HCT116 (cell line): ENCODE measurements at regions not wholly inside any gene's neighbourhood (a gene's known extent, or its start where the extent isn't known, plus 50 kb on each side); places are given as distances from the start of the nearest gene placed in this dataset.

Source experiments
- ATAC-seq: fragments of 200-7000 bp; cut with Tn5 transposase; 2 replicates; pipeline ENCODE4 v1.9.1; 2020; ENCODE audit warnings: mild to moderate bottlenecking, moderate library complexity
- BruUV-seq: library from RNA; stranded (reverse); fragments of 400-500 nt; replicated peaks from 2 replicates; lab custom pipeline; 2021; lab: Mats Ljungman, UMichigan
- CTCF ChIA-PET: fragments of 300-600 bp; sonication (Branson Sonifier 250); formaldehyde crosslinking; loops from one replicate; lab custom pipeline; 2021; ENCODE audit warnings: antibody characterized with exemption; lab: Charles Lee
- POLR2A ChIA-PET: fragments of 300-600, 350-600 bp; sonication (Branson Sonifier 250); formaldehyde crosslinking; loops from one replicate; lab custom pipeline; 2021; ENCODE audit warnings: antibody characterized with exemption; lab: Charles Lee
- RAD21 ChIA-PET, 2 experiments: fragments of 300-600 bp; sonication (Branson Sonifier 250); formaldehyde crosslinking; loops; one replicate each; lab custom pipeline; 2023; ENCODE audit warnings: low total read pairs in 2 of 2; ENCODE audit not compliant: uncharacterized antibody in 2 of 2, unreplicated experiment in 2 of 2, low non-redundant PET in 1 of 2; lab: Charles Lee
- DNase-seq: peaks from one replicate; pipeline ENCODE4 v3.0.0-alpha.2; 2010; ENCODE audit warnings: low read depth, low spot score
- H2AFZ ChIP-seq: fragments of 200-600 bp; shearing (Covaris generic), sonication (generic); 2 replicates; pipeline ENCODE4 v1.6.1; 2017; ENCODE audit warnings: low read depth, mixed run types, mixed read lengths, antibody characterized with exemption, low read length; ENCODE audit not compliant: poor library complexity, severe bottlenecking
- H3K27ac ChIP-seq: 2 replicates; pipeline ENCODE4 v1.5.1; 2012; ENCODE audit warnings: low read depth, low read length
- H3K27me3 ChIP-seq: fragments of 200-600 bp; sonication (generic); 2 replicates; pipeline ENCODE4 v1.6.1; 2016; ENCODE audit warnings: mixed run types, low read length, mixed read lengths; ENCODE audit not compliant: insufficient read depth
- H3K36me3 ChIP-seq, 2 experiments: fragments of 200-500 bp in 1 of 2; fragments of 200-600 bp in 1 of 2; sonication (Bioruptor generic) in 1 of 2; sonication (generic) in 1 of 2; 2 replicates each; pipeline versions ENCODE4 v1.5.1 to v1.6.1; 2014 to 2016; ENCODE audit warnings: low read length in 2 of 2, inconsistent platforms in 1 of 2, mixed read lengths in 1 of 2, mixed run types in 1 of 2; ENCODE audit not compliant: insufficient read depth in 2 of 2, control insufficient read depth in 1 of 2
- H3K4me1 ChIP-seq, 2 experiments: fragments of 200-600 bp in 1 of 2; sonication (generic) in 1 of 2; 2 replicates each; pipeline versions ENCODE4 v1.5.1 to v1.6.1; 2012 to 2017; ENCODE audit warnings: low read length in 2 of 2, inconsistent platforms in 1 of 2, mild to moderate bottlenecking in 1 of 2, mixed read lengths in 1 of 2, mixed run types in 1 of 2, moderate library complexity in 1 of 2; ENCODE audit not compliant: insufficient read depth in 2 of 2, control insufficient read depth in 1 of 2
- H3K4me2 ChIP-seq: fragments of 200-600 bp; sonication (generic); 2 replicates; pipeline ENCODE4 v1.6.1; 2017; ENCODE audit warnings: mixed run types, low read length, mixed read lengths
- H3K4me3 ChIP-seq, 2 experiments: fragments of 200-600 bp in 1 of 2; sonication (generic) in 1 of 2; replicated peaks in 1 of 2; 2 replicates each; pipeline ENCODE4 v1.5.1; 2011 to 2016; ENCODE audit warnings: low read length in 2 of 2, control low read depth in 1 of 2, low read depth in 1 of 2, mild to moderate bottlenecking in 1 of 2, mixed read lengths in 1 of 2, mixed run types in 1 of 2
- H3K79me2 ChIP-seq: fragments of 200-600 bp; sonication (generic); 2 replicates; pipeline ENCODE4 v1.6.1; 2017; ENCODE audit warnings: mild to moderate bottlenecking, mixed run types, low read length, moderate library complexity, mixed read lengths; ENCODE audit not compliant: insufficient read depth
- H3K9ac ChIP-seq: fragments of 200-600 bp; sonication (generic); 2 replicates; pipeline ENCODE4 v1.6.1; 2016; ENCODE audit warnings: low read length, mixed read lengths
- H3K9me2 ChIP-seq: fragments of 200-600 bp; sonication (generic), shearing (Covaris generic); 2 replicates; pipeline ENCODE4 v1.6.1; 2017; ENCODE audit warnings: mixed run types, mild to moderate bottlenecking, moderate library complexity; ENCODE audit not compliant: insufficient read depth
- H3K9me3 ChIP-seq, 2 experiments: fragments of 200-500 bp in 1 of 2; fragments of 200-600 bp in 1 of 2; sonication (Bioruptor generic) in 1 of 2; sonication (generic) in 1 of 2; 2 replicates each; pipeline ENCODE4 v1.6.1; 2014 to 2017; ENCODE audit warnings: low read length in 2 of 2, mixed read lengths in 2 of 2, inconsistent platforms in 1 of 2, low read depth in 1 of 2, mild to moderate bottlenecking in 1 of 2, mixed run types in 1 of 2, moderate library complexity in 1 of 2; ENCODE audit not compliant: control insufficient read depth in 1 of 2, insufficient read depth in 1 of 2
- H4K20me1 ChIP-seq: fragments of 200-600 bp; sonication (generic), shearing (Covaris generic); 2 replicates; pipeline ENCODE4 v1.6.1; 2017; ENCODE audit warnings: mixed run types, mild to moderate bottlenecking, moderate library complexity; ENCODE audit not compliant: insufficient read depth
- CBX3 ChIP-seq: IDR thresholded peaks from 2 replicates; pipeline ENCODE4 v1.6.1; 2012; ENCODE audit warnings: low read depth
- ELF1 ChIP-seq: IDR thresholded peaks from 2 replicates; pipeline ENCODE4 v1.6.1; 2012; ENCODE audit warnings: low read depth, borderline replicate concordance
- EZH2 ChIP-seq: fragments of 200-600 bp; sonication (generic); IDR thresholded peaks from 2 replicates; pipeline ENCODE4 v1.6.1; 2017; ENCODE audit warnings: antibody characterized with exemption, mixed run types
- EZH2phosphoT487 ChIP-seq: fragments of 200-600 bp; IDR thresholded peaks from 2 replicates; pipeline ENCODE4 v1.6.1; 2018; ENCODE audit warnings: antibody characterized with exemption, borderline replicate concordance
- POLR2AphosphoS5 ChIP-seq: IDR thresholded peaks from 2 replicates; pipeline ENCODE4 v1.6.1; 2011; ENCODE audit warnings: mild to moderate bottlenecking, low read depth, low read length, moderate library complexity
- RAD21 ChIP-seq: IDR thresholded peaks from 2 replicates; pipeline ENCODE4 v1.6.1; 2012; ENCODE audit warnings: low read depth, mild to moderate bottlenecking
- SIN3A ChIP-seq: IDR thresholded peaks from 2 replicates; pipeline ENCODE4 v1.6.1; 2012; ENCODE audit warnings: low read depth
- SP1 ChIP-seq: IDR thresholded peaks from 2 replicates; pipeline ENCODE4 v1.6.1; 2012; ENCODE audit warnings: low read depth
- SRF ChIP-seq: IDR thresholded peaks from 2 replicates; pipeline ENCODE4 v1.6.1; 2012; ENCODE audit warnings: low read depth
- TCF7L2 ChIP-seq: IDR thresholded peaks from 2 replicates; pipeline ENCODE4 v1.7.0; 2011; ENCODE audit warnings: borderline replicate concordance, inconsistent platforms; ENCODE audit not compliant: insufficient read depth, insufficient read length; ENCODE audit errors: extremely low read depth
- ZFX ChIP-seq: fragments of 450-650 bp; IDR thresholded peaks from 2 replicates; pipeline ENCODE4 v1.6.1; 2017
- ZNF274 ChIP-seq: fragments of 200-500 bp; sonication (Bioruptor generic); IDR thresholded peaks from 2 replicates; pipeline ENCODE4 v1.6.1; 2014; ENCODE audit warnings: mild to moderate bottlenecking, low read depth, low read length, inconsistent platforms
- intact Hi-C: fragments of 100-400 bp; cut with micrococcal nuclease; formaldehyde crosslinking; loops from 2 replicates; pipeline ENCODE4 v1.10.0; 2022
- TF ChIP-seq, protein P1 (sequence below): IDR thresholded peaks from 2 replicates; pipeline ENCODE4 v1.6.1; 2012
- TF ChIP-seq, protein P2 (sequence below): IDR thresholded peaks from 2 replicates; pipeline ENCODE4 v1.6.1; 2011; ENCODE audit warnings: mild to moderate bottlenecking, low read length, moderate library complexity; ENCODE audit not compliant: insufficient replicate concordance; ENCODE audit errors: extremely low read depth
- TF ChIP-seq, protein P3 (sequence below), 3 experiments: fragments of 200-600 bp in 1 of 3; sonication (generic) in 1 of 3; IDR thresholded peaks in 2 of 3; conservative IDR thresholded peaks in 1 of 3; 2 replicates each; pipeline ENCODE4 v1.5.1; 2012 to 2017; ENCODE audit warnings: low read depth in 2 of 3, low read length in 2 of 3, antibody characterized with exemption in 1 of 3, borderline replicate concordance in 1 of 3, control low read depth in 1 of 3, mild to moderate bottlenecking in 1 of 3, mixed read lengths in 1 of 3, mixed run types in 1 of 3, moderate library complexity in 1 of 3; ENCODE audit not compliant: insufficient read depth in 1 of 3

DNA sequence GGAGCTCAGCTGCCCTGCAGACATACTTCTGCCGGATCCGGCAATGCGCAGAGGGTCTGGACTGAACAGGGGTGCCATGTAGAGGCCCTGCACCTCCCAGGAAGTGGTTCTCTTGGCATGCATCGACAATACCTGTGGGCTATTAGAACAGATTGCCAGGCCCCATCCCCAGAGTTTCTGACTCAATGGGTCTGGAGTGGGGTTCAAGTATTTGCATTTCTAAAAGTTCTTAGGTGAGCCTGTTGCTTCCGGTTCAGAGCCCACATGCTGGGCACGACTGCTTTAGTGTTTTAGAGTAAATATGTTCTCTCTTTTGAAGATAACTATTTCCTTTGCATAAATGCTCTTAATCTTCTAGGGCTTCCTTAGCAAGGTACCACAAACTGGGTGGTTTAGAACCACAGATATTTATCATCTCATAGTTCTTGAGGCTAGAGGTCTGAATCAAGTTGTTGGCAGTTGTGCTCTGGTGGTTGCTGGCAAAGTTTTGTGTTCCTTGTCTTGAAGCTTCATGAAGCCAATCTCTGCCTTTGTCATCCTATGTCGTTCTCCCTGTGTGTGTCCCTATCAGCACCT is 435.5 kb downstream of the TCERG1L start:
- Histone ChIP-seq H3K79me2 (no peaks in the 10 kb centered on the region), H3K4me2 (no peak overlapping the region), H2AFZ (no peak overlapping the region), H3K4me3 (no peak overlapping the region), H3K4me1 (no peaks in the 10 kb centered on the region), H3K27me3 (no peaks in the 10 kb centered on the region), H3K36me3 (no peaks in the 10 kb centered on the region), H3K9ac (no peak overlapping the region), H4K20me1 (no peaks in the 10 kb centered on the region), H3K27ac (no peak overlapping the region), H3K9me2 (no peaks in the 10 kb centered on the region), H3K9me3 (no peaks in the 10 kb centered on the region)
- TF ChIP-seq RAD21 (no peak), SIN3A (no peak), ZNF274 (no peak), EZH2 (no peak), ZFX (no peak), SP1 (no peak), EZH2phosphoT487 (no peak)
- TF ChIP-seq, protein P1, sequence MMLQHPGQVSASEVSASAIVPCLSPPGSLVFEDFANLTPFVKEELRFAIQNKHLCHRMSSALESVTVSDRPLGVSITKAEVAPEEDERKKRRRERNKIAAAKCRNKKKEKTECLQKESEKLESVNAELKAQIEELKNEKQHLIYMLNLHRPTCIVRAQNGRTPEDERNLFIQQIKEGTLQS: no peak
- TF ChIP-seq, protein P2, sequence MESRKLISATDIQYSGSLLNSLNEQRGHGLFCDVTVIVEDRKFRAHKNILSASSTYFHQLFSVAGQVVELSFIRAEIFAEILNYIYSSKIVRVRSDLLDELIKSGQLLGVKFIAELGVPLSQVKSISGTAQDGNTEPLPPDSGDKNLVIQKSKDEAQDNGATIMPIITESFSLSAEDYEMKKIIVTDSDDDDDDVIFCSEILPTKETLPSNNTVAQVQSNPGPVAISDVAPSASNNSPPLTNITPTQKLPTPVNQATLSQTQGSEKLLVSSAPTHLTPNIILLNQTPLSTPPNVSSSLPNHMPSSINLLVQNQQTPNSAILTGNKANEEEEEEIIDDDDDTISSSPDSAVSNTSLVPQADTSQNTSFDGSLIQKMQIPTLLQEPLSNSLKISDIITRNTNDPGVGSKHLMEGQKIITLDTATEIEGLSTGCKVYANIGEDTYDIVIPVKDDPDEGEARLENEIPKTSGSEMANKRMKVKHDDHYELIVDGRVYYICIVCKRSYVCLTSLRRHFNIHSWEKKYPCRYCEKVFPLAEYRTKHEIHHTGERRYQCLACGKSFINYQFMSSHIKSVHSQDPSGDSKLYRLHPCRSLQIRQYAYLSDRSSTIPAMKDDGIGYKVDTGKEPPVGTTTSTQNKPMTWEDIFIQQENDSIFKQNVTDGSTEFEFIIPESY: no peak
- BruUV-seq: no TSS peak
- intact Hi-C loops: no loop called here
- ChIA-PET POLR2A (no interaction called here), CTCF (no interaction called here), RAD21 (no interaction called here)
- no peak for DNase-seq
- ATAC-seq: no peak

GRCh38 chr10:130877126-130877525 is 434.4 kb downstream of the TCERG1L start:
- Histone ChIP-seq H2AFZ (no peak overlapping the region), H3K4me2 (no peak overlapping the region), H4K20me1 (no peaks in the 10 kb centered on the region), H3K9me3 (no peaks in the 10 kb centered on the region), H3K4me3 (no peak overlapping the region), H3K27ac (no peak overlapping the region), H3K36me3 (no peaks in the 10 kb centered on the region), H3K9ac (no peak overlapping the region), H3K4me1 (no peaks in the 10 kb centered on the region), H3K9me2 (no peaks in the 10 kb centered on the region), H3K79me2 (no peaks in the 10 kb centered on the region), H3K27me3 (no peaks in the 10 kb centered on the region)
- ATAC-seq (no peak), DNase-seq (no peak)
- ChIA-PET POLR2A (no interaction called here), RAD21 (no interaction called here), CTCF (no interaction called here)
- intact Hi-C loops: no loop called here
- TF ChIP-seq, protein P1: no peak
- TF ChIP-seq CBX3 (no peak), SP1 (no peak), SRF (no peak), TCF7L2 (no peak), SIN3A (no peak), POLR2AphosphoS5 (no peak), ELF1 (no peak)
- TF ChIP-seq, protein P3, sequence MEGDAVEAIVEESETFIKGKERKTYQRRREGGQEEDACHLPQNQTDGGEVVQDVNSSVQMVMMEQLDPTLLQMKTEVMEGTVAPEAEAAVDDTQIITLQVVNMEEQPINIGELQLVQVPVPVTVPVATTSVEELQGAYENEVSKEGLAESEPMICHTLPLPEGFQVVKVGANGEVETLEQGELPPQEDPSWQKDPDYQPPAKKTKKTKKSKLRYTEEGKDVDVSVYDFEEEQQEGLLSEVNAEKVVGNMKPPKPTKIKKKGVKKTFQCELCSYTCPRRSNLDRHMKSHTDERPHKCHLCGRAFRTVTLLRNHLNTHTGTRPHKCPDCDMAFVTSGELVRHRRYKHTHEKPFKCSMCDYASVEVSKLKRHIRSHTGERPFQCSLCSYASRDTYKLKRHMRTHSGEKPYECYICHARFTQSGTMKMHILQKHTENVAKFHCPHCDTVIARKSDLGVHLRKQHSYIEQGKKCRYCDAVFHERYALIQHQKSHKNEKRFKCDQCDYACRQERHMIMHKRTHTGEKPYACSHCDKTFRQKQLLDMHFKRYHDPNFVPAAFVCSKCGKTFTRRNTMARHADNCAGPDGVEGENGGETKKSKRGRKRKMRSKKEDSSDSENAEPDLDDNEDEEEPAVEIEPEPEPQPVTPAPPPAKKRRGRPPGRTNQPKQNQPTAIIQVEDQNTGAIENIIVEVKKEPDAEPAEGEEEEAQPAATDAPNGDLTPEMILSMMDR (IDR thresholded peaks at IDR 0.05 in 2 of 3, conservative IDR thresholded peaks at IDR 0.05 in 1 of 3; ENCODE audit: borderline replicate concordance in 1 of 3, insufficient read depth in 1 of 3, low read depth in 2 of 3, low read length in 2 of 3): no peak
- BruUV-seq: no TSS peak
